NCI-H1092 (cell line): ENCODE measurements at regions not wholly inside any gene's neighbourhood (a gene's known extent, or its start where the extent isn't known, plus 50 kb on each side); places are given as distances from the start of the nearest gene placed in this dataset.
"Not testable (repeated sequence)": the region's sequence is repeated elsewhere in the genome, so short reads cannot be mapped to it uniquely, and the experiment has no call there.

Experiments
- DNase-seq: peaks from one replicate; lab custom pipeline; 2025; lab: John Stamatoyannopoulos, UW

DNA sequence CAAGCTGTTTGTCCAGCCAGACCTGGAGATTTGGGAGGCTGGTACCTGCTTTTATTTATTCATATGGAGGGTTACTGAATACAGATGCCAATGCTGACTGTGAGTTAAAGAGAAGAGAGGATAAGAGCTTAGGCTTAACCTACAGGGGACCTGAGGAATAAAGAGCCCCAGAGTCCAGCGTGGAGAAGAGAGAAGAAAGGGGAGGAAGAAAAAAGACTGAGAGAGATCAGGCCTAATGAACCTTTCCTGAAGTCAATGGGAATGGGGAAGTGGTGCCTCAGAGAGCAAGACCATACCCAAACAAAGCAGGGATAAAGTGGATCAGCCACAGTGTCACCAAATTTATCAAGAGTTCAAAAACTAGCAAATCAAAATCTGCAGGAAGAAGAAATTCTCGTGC is 348.6 kb upstream of the KCNH7 start:
- DNase-seq, result no peak

DNA sequence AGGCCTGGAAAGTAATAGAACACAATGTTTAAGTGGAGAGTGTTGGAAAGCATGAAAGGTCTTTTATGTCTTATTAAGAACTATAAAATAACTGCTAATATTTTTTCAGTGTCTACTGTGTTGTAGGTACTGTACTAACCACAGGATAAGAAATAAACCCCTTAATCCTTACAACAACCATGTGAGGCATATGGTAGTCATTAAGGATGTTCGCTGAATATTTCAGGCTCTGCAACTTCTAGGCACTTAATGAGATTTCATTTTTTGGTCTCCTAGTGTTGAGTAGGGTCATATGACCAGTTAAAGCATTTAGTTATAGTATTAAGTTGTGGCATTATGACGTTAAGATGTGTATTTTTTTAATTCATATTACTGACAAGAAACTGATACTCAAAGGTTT is 346.6 kb upstream of the KCNH7 start:
- no peak for DNase-seq

DNA sequence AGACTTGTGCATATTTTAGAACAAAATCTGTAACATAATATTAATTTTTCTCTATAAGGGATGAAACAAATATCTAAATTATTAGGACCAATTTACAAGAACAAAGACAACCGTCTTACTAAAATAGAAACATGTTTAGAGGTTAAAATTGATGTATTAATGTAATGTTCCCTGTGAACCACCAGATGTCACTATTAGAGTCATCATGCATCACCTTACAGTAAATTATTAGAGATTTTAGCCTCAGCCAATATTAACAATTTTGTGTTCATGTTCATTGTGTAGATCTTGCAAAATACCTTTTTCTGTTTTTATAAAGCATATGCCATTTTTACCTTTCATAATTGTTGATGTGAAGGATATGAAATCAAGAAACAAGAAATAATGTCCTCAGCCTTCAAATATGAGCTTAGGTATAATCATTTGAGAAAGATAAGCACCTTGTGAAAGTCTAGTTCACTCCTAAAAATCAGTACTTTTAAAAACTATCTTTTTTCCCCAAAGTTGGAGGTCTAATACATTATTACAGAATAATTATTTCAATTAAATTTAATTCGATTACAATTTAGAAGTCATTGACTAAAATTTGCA is 344.3 kb upstream of the KCNH7 start:
- DNase-seq, result no peak

DNA sequence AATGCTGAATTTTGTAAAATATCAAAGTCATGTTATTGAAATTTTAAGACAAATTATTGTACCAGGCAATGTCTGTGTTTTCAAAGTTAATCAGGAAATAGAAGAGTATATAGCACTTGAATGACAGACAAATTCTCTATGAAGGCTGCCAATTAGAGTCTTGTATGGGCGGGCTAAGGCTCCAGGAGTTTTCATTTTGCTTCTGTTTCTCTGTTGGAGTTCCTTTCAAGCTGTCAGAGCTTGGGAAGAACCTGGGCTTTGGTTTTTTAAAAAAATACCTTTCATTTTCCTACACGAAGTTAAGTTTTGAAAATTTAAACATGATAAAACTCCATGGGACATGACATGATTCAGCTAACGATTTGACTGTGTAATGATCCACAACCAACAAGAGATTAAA is 339.0 kb upstream of the KCNH7 start:
- DNase-seq, result no peak

DNA sequence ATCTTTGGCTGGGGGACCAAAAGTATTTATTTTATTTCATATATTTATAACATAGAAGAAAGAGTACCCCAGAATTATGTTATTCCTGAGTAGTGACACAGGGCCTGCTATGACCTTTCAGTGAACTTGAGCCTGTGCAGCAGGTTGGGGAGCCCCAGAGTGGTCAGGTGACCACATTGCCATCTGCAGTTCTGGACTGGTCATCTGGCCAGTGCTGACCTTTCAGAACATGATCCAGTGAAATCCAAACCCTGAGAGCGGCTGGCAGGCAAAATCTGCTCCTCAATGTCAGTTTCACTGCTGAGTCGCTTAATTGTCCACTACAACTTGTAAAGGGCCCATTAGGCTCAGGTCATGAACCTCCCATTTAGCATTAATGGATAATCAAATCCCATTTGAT is 336.7 kb upstream of the KCNH7 start:
- DNase-seq, result no peak

DNA sequence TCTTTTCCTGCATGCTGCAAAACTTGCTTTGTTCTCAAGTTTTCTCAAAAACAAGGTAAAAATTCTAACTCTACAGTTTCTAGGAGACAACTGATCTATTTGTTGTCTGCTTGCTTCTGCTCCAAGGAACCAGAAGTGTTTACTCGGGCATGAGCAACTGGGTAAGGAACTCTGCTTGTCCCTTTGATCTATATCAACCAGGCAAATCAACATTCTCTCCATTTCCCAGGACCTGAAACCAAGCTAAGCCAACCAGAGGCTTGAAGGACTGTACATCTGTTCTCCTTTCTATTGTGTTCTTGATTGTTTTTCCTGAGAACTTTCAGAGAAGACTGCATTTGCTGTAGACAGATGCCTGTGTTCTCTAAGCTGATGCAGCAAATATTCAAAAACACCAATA is 335.0 kb upstream of the KCNH7 start:
- DNase-seq, result no peak

DNA sequence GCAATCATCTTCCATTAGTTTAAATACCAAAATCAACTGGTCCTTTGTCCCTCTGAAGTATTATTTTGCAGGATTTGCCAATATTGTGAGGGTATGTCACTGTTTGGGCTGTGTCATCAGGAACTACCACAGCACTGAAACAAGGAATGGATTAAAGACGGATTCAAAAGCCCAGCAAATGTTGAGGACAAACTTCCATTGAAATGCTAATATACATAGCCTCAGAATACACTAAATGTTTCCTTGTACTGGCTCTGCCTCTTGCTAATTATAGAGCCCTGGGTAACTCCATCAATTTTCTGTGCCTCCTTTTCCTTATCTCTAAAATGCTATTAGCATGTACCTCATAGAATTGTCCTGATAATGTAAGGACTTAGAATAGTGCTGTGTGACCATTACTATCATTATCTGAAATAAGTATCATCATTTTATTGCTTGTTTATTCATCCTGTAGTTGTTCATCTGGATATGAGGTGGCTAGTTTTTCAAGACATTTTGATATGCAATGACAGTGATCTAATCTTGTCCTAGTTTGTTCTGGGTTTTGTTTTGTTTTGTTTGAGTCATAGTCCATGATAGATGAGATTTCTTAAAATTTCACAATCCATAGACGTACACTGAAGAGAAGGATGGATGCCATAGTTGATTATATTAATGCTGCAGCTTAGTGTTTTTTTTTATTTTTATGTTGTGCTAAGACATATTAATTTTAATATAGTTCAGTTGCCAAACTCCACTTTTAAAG is 333.4 kb upstream of the KCNH7 start:
- DNase-seq, result no peak

DNA sequence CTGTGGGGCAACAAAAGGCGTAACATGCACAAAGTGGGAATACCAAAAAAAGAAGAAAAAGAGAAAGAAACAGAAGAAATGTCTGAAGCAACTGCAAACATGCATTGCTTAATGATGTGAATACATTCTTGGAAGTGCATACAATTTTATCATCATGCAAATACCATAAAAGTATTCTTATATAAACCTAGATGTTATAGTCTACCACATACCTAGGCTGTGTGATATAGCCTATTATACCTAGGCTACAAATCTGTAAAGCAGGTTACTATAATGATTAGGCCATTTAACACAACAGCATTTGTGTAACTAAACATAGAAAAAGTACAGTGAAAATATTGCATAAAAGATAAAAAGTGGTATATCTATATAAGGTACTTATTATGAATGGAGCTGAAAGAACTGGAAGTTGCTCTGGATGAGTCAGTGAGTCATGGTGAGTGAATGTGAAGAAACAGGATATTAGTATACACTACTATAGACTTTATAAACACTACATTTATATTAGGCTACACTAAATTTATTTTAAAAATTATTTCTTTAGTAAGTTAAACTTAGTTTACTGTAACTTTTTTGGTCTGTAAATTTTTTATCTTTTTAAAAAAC is 319.4 kb upstream of the KCNH7 start:
- DNase-seq, result no peak

DNA sequence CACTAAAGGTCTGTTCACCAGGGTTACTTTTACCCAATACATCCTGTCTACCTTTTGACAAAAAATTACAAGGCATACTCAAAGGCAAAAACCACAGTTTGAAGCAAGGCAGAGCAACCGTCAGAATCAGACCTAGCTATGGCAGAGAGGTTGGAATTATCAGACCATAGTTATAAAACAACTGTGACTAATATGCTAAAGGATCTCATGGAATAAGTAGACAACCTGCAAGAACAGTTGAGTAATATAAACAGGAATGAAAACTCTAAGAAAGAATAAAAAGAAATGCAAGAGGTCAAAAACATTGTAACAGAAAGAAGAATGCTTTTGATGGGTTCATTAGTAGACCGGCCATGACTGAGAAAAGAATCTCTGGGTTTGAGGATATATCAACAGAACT is 318.8 kb upstream of the KCNH7 start:
- no peak for DNase-seq

DNA sequence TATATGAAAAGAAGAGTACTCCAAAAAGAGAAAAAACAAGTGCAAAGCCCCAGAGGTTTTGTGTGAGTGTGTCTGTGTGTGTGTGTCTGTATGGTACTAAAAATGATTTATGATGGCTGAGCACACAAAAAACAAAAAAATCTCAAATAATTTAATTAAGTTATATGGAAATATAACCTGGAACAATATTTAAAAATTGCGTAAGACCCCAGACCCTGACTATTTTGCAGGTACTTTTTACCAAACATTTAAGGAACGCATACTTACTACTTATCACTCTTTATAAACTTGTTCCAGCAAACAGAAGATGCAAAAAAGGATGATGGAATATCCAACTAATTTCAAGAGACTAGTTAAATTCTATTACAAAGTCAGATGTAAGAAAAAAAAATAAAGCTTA is 317.4 kb upstream of the KCNH7 start:
- DNase-seq, result no peak

DNA sequence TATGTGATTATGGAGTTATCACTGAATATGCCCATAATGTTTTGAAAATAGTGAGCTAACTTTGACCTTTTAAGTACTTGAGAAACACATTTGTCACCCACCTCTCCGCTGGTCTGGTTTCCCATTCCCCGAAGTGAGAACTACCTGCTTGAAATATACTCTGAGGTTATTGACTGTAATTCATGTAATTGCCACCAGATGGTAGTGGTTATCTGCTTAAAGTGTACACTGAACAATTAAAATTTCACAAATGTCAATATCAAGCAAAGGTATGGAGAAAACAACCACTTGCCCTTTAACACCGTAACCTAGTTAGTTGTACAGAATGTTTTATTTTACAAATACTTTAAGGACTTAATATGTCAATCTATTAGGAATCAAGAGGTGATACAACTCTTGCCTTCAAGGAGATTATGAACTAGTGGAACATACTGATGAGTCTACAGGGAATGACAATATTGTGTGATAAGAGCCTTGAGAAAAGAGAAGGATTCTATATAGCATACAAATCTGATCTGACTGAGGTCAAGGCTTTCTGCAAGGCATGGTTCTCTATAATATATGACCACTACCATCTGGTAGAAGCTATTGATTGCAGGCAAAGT is 316.8 kb upstream of the KCNH7 start:
- no peak for DNase-seq

DNA sequence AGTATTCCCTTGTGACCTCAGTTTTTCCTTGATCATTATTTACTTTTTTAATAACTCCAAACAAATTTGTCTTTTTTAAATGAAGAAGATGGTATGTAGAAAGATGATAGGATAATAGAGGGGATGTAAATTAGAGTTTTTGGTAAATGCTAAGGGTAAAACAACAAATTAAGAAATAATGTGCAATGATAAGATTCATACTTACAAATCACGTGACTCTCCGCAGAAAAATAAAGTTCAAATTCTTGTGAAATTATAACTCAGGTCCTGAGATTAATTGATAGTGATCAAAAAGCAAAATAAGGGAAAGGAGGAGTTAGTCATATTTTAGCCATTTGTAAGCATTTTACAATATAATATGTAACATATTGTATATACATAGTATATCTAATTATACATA is 304.1 kb upstream of the KCNH7 start:
- DNase-seq, result no peak

DNA sequence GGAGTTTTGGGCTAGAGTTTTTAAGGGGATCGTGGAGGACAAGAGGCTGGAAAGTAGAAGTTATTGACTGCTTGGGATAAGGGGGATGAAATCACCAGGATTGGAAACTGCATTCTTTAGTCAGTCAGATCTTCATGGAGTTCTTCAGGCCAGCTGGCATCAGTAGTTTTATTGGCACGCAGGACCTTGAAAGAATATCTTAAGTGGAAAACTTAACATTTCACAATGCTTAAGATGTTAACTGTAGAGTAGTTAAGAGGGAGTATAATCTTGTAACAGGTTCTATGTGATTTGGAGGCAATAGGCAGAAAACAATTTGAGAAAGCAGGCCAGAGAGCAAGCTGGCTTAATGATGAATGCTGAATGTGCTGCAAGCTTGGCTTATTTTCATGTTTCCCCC is 300.4 kb upstream of the KCNH7 start:
- DNase-seq, result no peak

DNA sequence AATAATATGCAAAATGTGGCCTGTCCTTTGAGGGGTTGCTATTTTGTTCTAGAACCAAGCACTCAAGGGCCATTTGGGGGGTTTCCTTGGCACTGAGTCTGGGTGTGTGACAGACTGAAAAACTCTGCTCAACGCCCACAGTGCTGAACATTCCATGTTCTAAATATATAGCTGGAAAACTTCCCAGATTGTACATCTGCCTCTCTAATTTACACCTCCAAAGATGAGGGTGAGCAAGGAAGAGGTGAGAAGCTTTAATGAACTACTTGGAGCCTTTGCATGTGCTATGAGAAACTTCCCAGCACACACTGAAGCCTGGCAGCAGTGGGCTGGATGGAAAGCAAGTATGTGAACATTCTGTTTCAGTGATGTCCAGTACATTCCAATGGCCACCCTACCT is 296.7 kb upstream of the KCNH7 start:
- no peak for DNase-seq

DNA sequence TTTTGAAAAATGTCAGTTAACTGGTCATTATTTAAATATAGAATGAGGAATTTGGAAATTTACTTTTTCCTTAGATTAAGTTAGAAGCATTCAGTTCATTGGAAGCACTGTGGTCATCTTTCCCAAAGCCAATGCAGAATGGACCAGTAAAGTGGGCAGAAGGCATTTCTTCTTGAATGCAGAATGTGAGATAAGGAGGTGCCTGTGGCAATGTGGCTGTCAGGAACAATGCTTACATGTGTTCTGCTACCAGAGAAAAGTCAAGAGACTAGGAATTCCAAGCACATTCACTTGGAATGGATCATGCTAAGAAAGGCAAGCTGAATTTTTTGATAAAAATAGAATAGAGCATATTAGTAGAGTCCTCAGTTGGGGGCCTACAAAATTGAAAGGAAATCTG is 295.0 kb upstream of the KCNH7 start:
- no peak for DNase-seq

DNA sequence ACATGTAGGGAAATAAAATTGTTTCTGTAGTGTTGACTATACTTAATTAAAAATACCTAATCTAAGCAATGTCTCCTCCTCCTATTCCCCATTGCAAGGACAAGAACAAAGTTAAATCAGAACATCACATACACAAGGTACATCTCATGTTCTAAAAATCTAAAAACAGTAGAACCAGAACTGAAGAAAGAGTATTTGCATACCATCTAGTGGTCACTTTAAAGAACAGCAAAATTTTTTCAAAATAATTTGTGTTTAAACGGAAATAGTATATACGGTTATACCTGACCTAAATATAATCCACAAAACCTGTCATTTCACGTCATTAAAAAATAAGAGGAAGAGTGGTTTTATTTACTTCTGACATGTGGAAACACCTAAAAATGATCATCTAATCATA is 294.3 kb upstream of the KCNH7 start:
- no peak for DNase-seq

DNA sequence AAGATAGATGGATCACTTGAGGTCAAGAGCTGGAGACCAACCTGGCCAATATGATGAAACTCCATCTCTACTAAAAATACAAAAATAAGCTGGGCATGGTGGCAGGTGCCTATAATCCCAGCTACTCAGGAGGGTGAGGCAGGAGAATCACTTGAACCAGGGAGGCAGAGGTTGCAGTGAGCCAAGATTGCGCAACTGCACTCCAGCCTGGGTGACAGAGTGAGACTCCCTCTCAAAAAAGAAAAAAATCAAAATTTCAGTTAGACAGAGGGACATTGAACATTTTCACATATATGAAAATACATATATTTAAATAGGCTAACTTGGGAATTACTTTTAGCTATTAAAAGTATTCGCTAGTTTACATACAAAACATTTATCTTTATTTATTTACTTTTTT is 293.6 kb upstream of the KCNH7 start:
- DNase-seq, result not testable (repeated sequence)

DNA sequence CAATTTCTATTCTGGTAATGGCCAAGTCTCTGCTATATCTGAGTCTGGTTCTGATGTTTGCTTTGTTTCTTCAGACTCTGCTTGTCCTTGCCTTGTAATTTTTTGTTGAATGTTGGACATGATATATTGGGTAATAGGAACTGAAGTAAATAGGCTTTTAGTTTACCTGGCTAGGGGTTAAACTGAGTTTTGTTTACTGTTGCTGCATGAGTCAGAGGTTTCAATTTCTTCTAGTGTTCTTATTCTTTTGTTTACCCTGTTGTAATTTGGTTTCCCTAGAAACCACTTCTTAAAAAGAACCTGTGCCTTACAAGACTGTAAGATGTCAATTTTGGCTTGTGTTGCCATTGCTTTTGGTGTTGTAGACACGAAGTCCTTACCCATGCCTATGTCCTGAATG is 285.0 kb upstream of the KCNH7 start:
- DNase-seq, result no peak

DNA sequence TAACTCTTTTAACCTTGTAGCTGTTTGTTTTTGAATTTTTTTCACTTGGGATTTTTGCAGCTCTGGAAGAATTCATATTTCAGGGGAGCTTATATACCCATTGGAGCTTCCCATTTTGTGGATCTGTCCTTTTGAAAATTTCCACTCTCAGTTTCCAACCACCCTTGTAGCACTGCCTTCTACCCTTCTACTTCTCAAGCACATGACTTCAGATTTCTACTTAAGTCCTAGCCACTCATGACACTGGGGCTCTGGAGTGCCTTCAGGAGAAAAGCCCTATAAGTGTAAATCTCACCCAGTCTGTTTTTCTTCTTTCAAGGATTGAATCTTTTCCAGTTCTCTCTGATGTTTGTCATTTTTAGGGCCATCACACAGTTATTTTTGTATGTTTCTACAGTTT is 283.7 kb upstream of the KCNH7 start:
- no peak for DNase-seq

DNA sequence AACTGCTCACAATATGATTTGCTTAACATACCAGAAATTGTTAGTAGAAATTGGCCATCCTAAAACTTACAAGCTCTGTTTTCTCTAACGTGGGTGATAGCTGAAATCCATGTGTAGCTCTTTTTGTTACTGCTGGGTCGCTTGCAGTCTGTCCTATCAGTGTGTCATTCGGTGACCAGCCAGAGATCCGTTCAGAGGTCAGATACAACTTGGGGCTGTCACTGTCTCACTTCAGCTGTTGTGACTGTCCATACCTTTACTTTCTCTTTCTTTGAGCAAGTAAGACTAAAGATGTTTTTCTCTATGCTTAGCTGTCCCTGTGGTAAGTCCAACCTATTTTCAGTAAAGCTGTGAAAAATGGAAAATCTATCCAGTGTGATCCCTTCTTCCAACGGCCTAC is 282.9 kb upstream of the KCNH7 start:
- no peak for DNase-seq

DNA sequence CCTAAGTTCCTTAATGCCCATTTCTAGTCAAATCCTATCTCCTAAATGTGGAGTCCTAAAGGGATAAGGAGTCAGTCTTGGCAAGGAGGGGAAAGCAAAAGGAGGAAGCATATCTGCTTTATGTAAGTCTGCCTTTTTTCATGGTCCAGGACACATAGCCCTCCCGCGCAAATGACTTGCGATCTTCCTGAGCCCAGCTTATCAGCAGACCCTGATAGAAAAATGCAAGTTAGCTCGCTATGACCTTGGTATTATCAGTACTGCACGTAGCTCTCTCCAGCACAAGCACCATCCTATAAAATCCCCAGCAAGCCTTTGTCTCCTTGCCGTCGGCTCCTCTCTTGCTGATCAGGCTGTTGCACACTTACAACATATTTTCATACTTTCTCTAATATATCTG is 281.4 kb upstream of the KCNH7 start:
- no peak for DNase-seq

DNA sequence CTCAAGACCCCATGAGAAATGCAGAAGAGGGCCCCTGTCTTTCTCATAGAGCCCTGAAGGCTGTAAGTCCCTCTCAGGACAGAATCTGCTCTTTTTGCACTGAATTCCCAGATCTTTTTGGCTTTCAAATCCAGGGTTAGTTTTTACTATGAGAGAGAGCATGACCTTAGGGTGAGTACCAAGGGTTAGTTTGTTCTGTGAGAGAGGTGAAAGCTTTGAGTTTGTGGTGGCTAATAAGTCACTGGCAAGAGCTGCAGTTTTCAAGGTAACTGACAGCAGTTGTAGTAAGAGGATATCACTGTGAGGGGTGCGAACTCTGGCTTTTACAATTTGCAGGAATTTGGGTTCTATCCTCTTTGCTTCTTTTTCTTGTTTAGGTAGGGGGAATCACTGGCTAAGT is 248.4 kb upstream of the KCNH7 start:
- DNase-seq, result no peak

DNA sequence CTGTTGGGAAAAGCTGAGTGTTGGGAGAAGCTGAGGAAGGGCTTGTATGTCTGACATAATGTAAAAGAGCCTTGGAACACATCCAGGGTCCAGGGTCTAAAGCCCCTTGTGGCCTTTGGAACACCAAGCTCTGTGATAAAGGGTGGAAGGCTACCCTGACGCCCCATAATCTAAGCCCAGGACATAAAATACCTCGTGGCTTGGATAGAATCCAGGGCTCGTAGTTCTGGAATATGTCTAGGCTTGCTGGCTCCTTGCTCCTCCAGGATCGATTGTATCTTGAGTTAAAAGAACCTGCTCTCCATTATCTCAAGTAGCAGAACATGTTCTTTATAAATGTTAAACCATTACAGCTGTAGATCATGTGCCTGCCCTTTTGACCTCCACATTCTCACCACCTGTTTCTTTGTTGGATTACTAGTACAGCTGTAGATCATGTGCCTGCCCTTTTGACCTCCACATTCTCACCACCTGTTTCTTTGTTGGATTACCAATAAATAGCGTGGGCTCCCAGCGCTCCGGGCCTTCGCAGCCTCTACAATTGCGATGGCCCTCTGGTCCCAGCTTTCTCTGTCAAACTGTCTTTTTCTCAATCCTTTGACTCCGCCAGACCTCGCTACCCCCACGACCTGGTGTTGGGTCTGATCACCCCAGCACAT is 246.9 kb upstream of the KCNH7 start:
- DNase-seq, result not testable (repeated sequence)
